ENCODE measurements at regions not wholly inside any gene's neighbourhood (a gene's known extent, or its start where the extent isn't known, plus 50 kb on each side); places are given as distances from the start of the nearest gene placed in this dataset.
"Not testable (repeated sequence)": the region's sequence is repeated elsewhere in the genome, so short reads cannot be mapped to it uniquely, and the experiment has no call there.

GRCh38 chr3:18725668-18726407 is 300.7 kb upstream of the SATB1 start:
- DNase-seq: peak in 1 of 2 experiments; percentile 48

- DNase-seq: peak in 1 of 2 experiments; percentile 52
Observed at GRCh38 chr3:18724456-18724855, 299.3 kb upstream of the SATB1 start.

GRCh38 chr3:18723206-18723810 is 298.2 kb upstream of the SATB1 start:
- DNase-seq: peak in 1 of 2 experiments; percentile 25

GRCh38 chr3:18720543-18720942 is 295.4 kb upstream of the SATB1 start:
- no peak for DNase-seq

GRCh38 chr3:18717598-18717997 is 292.5 kb upstream of the SATB1 start:
- DNase-seq: no peak

GRCh38 chr3:18716821-18717220 is 291.7 kb upstream of the SATB1 start:
- peak in 1 of 2 experiments; percentile 19 for DNase-seq

GRCh38 chr3:18716101-18716500 is 291.0 kb upstream of the SATB1 start:
- no peak for DNase-seq

- no peak for DNase-seq
Observed at GRCh38 chr3:18715208-18715607, 290.1 kb upstream of the SATB1 start.

GRCh38 chr3:18713577-18713951 is 288.4 kb upstream of the SATB1 start:
- no peak for DNase-seq

GRCh38 chr3:18712713-18713576 is 287.8 kb upstream of the SATB1 start:
- DNase-seq: peak; percentile 74

- DNase-seq: no peak
Observed at GRCh38 chr3:18704326-18704725, 279.2 kb upstream of the SATB1 start.

GRCh38 chr3:18703798-18704197 is 278.7 kb upstream of the SATB1 start:
- DNase-seq: no peak

- DNase-seq: not testable (repeated sequence)
Observed at GRCh38 chr3:18693588-18694329, 268.6 kb upstream of the SATB1 start.

- no peak for DNase-seq
Observed at GRCh38 chr3:18687286-18687685, 262.1 kb upstream of the SATB1 start.

- no peak for DNase-seq
Observed at GRCh38 chr3:18683900-18684299, 258.8 kb upstream of the SATB1 start.

GRCh38 chr3:18681818-18682345 is 256.7 kb upstream of the SATB1 start:
- no peak for DNase-seq

GRCh38 chr3:18680758-18681157 is 255.6 kb upstream of the SATB1 start:
- no peak for DNase-seq

- peak; percentile 45 to 58 for DNase-seq
Observed at GRCh38 chr3:18679238-18679637, 254.1 kb upstream of the SATB1 start.

- no peak for DNase-seq
Observed at GRCh38 chr3:18675197-18675596, 250.1 kb upstream of the SATB1 start.

- DNase-seq: no peak
Observed at GRCh38 chr3:18672561-18672960, 247.4 kb upstream of the SATB1 start.

- DNase-seq: no peak
Observed at GRCh38 chr3:18670759-18671158, 245.6 kb upstream of the SATB1 start.

- peak in 1 of 2 experiments; percentile 53 for DNase-seq
Observed at GRCh38 chr3:18669374-18669773, 244.2 kb upstream of the SATB1 start.

- DNase-seq: no peak
Observed at GRCh38 chr3:18667552-18667951, 242.4 kb upstream of the SATB1 start.
